ENCODE measurements at regions not wholly inside any gene's neighbourhood (a gene's known extent, or its start where the extent isn't known, plus 50 kb on each side); places are given as distances from the start of the nearest gene placed in this dataset.

- no peak overlapping the region for H4K8ac ChIP-seq (replicated peaks; ENCODE audit: insufficient read length, low read depth, low read length)
- no peak overlapping the region for H2BK5ac ChIP-seq (ENCODE audit: insufficient read length, low read length)
- H3K23ac ChIP-seq (ENCODE audit: insufficient read length, low read depth, low read length) = no peak overlapping the region
- H2BK12ac ChIP-seq (ENCODE audit: insufficient read length, low read depth, low read length) = no peak overlapping the region
- no peak overlapping the region for H4K91ac ChIP-seq (ENCODE audit: insufficient read length, low read depth, low read length)
- no peaks in the 10 kb centered on the region for H3K79me2 ChIP-seq (ENCODE audit: insufficient read depth, low read length)
- H4K20me1 ChIP-seq (ENCODE audit: control insufficient read depth, insufficient read depth, insufficient read length) = no peaks in the 10 kb centered on the region
- no peak overlapping the region for H3K27ac ChIP-seq (ENCODE audit: insufficient read length, low read depth, low read length)
- H3K4ac ChIP-seq (ENCODE audit: low read depth, low read length) = no peak overlapping the region
- no CpG with 5 or more reads among the region's 1 CpG for WGBS (ENCODE audit: extremely low coverage, insufficient read length, low lambda C conversion rate)
- H3K9ac ChIP-seq (ENCODE audit: extremely low read depth, insufficient read length, low read length) = no peak overlapping the region
- no peak overlapping the region for H2BK120ac ChIP-seq (ENCODE audit: low read depth, low read length, poor library complexity, severe bottlenecking)
- H3K18ac ChIP-seq (ENCODE audit: insufficient read length, low read depth, low read length) = no peak overlapping the region
- H3K23me2 ChIP-seq (ENCODE audit: insufficient read length, low read depth, low read length, poor library complexity, severe bottlenecking) = no peaks in the 10 kb centered on the region
- H4K5ac ChIP-seq (ENCODE audit: insufficient read length, low read depth, low read length) = no peak overlapping the region
- H3K27me3 Mint-ChIP-seq (ENCODE audit: low read depth) = no peaks in the 10 kb centered on the region; the same call in 1 of the 2 replicates
- H3K9me3 Mint-ChIP-seq = peaks cover 0 to 4% of the 10 kb centered on the region in 2 experiments; a peak in 1 of 5 replicates
- no peak overlapping the region for H3K27ac Mint-ChIP-seq
- no peak overlapping the region for H3K14ac ChIP-seq (ENCODE audit: insufficient read depth, low read length)
- H3K4me3 Mint-ChIP-seq = no peak overlapping the region
- H3K79me1 ChIP-seq (ENCODE audit: insufficient read depth, low read depth, low read length, poor library complexity, severe bottlenecking) = no peaks in the 10 kb centered on the region
- TF ChIP-seq, protein P1, sequence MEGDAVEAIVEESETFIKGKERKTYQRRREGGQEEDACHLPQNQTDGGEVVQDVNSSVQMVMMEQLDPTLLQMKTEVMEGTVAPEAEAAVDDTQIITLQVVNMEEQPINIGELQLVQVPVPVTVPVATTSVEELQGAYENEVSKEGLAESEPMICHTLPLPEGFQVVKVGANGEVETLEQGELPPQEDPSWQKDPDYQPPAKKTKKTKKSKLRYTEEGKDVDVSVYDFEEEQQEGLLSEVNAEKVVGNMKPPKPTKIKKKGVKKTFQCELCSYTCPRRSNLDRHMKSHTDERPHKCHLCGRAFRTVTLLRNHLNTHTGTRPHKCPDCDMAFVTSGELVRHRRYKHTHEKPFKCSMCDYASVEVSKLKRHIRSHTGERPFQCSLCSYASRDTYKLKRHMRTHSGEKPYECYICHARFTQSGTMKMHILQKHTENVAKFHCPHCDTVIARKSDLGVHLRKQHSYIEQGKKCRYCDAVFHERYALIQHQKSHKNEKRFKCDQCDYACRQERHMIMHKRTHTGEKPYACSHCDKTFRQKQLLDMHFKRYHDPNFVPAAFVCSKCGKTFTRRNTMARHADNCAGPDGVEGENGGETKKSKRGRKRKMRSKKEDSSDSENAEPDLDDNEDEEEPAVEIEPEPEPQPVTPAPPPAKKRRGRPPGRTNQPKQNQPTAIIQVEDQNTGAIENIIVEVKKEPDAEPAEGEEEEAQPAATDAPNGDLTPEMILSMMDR (conservative IDR thresholded peaks at IDR 0.05) = no peak
- H3K27me3 ChIP-seq (ENCODE audit: insufficient read depth, low read length) = no peaks in the 10 kb centered on the region
- H3K36me3 Mint-ChIP-seq (ENCODE audit: insufficient read depth in 1 of 3, low read depth in 3 of 3) = peaks cover 0 to 12% (median 0%) of the 10 kb centered on the region in 3 experiments; a peak in 2 of 7 replicates
- H3K9me3 ChIP-seq (ENCODE audit: control insufficient read depth, low read depth, low read length) = no peaks in the 10 kb centered on the region
- H3K56ac ChIP-seq (ENCODE audit: insufficient read length, low read depth, low read length) = no peak overlapping the region
- no peaks in the 10 kb centered on the region for H3K4me1 Mint-ChIP-seq
- no peak overlapping the region for H2AK5ac ChIP-seq (ENCODE audit: insufficient read length, low read length)
- no peak for DNase-seq
- no peak overlapping the region for H2BK15ac ChIP-seq (ENCODE audit: low read depth, low read length)
- H2BK20ac ChIP-seq (ENCODE audit: low read depth, low read length, poor library complexity, severe bottlenecking) = no peak overlapping the region
- H3K4me2 ChIP-seq (ENCODE audit: insufficient read depth, insufficient read length, low read length) = no peak overlapping the region
- H3T11ph ChIP-seq (ENCODE audit: low read length) = no peak overlapping the region
- H2AFZ ChIP-seq (ENCODE audit: low read length) = no peak overlapping the region
- no peaks in the 10 kb centered on the region; the same call in 1 of the 2 replicates for H3K4me1 ChIP-seq (ENCODE audit: insufficient read depth, low read length)
Measured at GRCh38 chr14:29109589-29109988, 343.0 kb downstream of the FOXG1 start.

Data from H9 (cell line).